ENCODE measurements at regions not wholly inside any gene's neighbourhood (a gene's known extent, or its start where the extent isn't known, plus 50 kb on each side); places are given as distances from the start of the nearest gene placed in this dataset.

- peaks cover 9% of the 10 kb centered on the region for H3K4me1 Mint-ChIP-seq
- no peaks in the 10 kb centered on the region for H3K27me3 Mint-ChIP-seq (ENCODE audit: low read depth, poor library complexity)
- no peak for DNase-seq
- H3K9me3 Mint-ChIP-seq = peaks cover 4% of the 10 kb centered on the region
- H3K36me3 Mint-ChIP-seq (ENCODE audit: low read depth) = peaks cover 7% of the 10 kb centered on the region
- no peak for TF ChIP-seq CTCF (IDR thresholded peaks at IDR 0.05)
- H3K27ac Mint-ChIP-seq = no peak overlapping the region
- H3K4me3 Mint-ChIP-seq = no peak overlapping the region
Observed at GRCh38 chr6:53744321-53744720, 50.5 kb upstream of the LRRC1 start.

- DNase-seq = no peak
- Mint-ChIP-seq H3K27ac (no peak overlapping the region), H3K4me1 (no peaks in the 10 kb centered on the region), H3K4me3 (no peak overlapping the region), H3K36me3 (ENCODE audit: low read depth) (peaks cover 7% of the 10 kb centered on the region), H3K27me3 (ENCODE audit: low read depth, poor library complexity) (no peaks in the 10 kb centered on the region), H3K9me3 (peaks cover 4% of the 10 kb centered on the region)
- no peak for TF ChIP-seq CTCF (IDR thresholded peaks at IDR 0.05)
Observed at GRCh38 chr6:53741034-53741823, 53.6 kb upstream of the LRRC1 start.

GRCh38 chr6:53737746-53738145 lies 57.1 kb upstream of the LRRC1 start:
- no peak for TF ChIP-seq CTCF (IDR thresholded peaks at IDR 0.05)
- no peaks in the 10 kb centered on the region for H3K9me3 Mint-ChIP-seq
- H3K36me3 Mint-ChIP-seq (ENCODE audit: low read depth) = peaks cover under 1% of the 10 kb centered on the region
- no peak for DNase-seq
- no peak overlapping the region for H3K4me3 Mint-ChIP-seq
- no peaks in the 10 kb centered on the region for H3K4me1 Mint-ChIP-seq
- H3K27me3 Mint-ChIP-seq (ENCODE audit: low read depth, poor library complexity) = peaks cover 4% of the 10 kb centered on the region
- H3K27ac Mint-ChIP-seq = no peak overlapping the region

DNA sequence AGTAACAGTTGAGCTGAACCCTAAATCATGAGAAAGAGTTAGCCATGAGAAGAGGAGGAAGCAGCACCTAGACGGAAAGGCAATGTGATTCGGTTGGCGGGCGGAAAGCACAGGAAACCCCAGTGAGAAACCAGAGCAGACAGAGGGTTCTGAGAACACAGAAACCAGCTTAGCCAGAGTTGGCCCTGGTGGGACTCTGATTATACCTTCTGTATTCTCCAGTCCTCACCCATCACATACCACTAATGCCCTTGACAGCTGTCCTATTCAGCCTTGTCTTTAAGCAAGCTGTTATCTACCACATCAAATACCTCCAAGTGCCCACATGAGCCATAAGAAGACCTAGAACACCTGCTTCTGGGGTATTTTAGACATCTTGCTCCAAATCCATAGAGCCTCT lies 58.9 kb upstream of the LRRC1 start:
- H3K36me3 Mint-ChIP-seq (ENCODE audit: low read depth) = no peaks in the 10 kb centered on the region
- H3K4me1 Mint-ChIP-seq = no peaks in the 10 kb centered on the region
- no peak overlapping the region for H3K4me3 Mint-ChIP-seq
- H3K27me3 Mint-ChIP-seq (ENCODE audit: low read depth, poor library complexity) = peaks cover 4% of the 10 kb centered on the region
- no peak for TF ChIP-seq CTCF (IDR thresholded peaks at IDR 0.05)
- H3K9me3 Mint-ChIP-seq = no peaks in the 10 kb centered on the region
- no peak overlapping the region for H3K27ac Mint-ChIP-seq
- no peak for DNase-seq

DNA sequence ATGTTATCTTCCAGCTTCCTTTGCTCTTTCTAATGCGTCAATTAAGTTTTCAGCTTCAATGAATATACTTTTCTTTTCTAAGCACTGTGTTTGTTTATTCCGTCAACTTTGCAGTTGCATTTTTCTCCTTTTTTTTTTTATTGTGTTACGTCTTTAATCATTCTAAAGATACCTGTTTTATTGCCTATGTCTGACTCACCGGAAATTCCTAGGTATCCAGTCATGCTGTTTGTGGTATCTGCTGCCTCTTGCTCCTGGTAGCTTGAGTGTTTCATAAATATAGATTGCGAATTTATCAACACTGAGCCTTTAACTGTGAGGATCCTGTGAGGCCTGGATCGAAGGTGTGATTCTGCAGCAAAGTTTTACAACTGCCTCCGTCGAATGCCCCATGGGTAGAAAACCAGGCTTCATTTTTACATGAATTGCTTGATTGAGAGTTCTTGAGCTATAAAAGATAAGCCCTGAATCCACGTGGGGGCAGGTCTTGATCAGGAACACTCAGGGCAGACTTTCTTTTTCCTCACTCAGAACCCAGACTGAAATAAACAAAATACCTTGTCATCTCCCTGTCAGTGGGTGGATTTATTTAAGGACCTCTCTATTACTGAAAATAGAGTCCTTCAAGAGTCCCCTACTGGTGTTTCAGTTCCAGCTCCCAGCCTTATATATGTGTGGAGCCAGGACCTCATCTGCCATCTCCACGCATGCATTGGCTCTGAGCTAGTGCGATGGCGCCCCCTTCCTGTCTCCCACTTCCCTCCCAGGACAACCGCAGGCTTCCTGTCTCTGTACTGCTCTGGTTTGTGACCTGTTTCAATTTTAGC lies 60.1 kb upstream of the LRRC1 start:
- DNase-seq = peak; percentile 31
- no peaks in the 10 kb centered on the region for H3K36me3 Mint-ChIP-seq (ENCODE audit: low read depth)
- peaks cover 4% of the 10 kb centered on the region for H3K27me3 Mint-ChIP-seq (ENCODE audit: low read depth, poor library complexity)
- peak; percentile 27 for TF ChIP-seq CTCF (IDR thresholded peaks at IDR 0.05)
- no peaks in the 10 kb centered on the region for H3K4me1 Mint-ChIP-seq
- no peaks in the 10 kb centered on the region for H3K9me3 Mint-ChIP-seq
- H3K27ac Mint-ChIP-seq = no peak overlapping the region
- H3K4me3 Mint-ChIP-seq = no peak overlapping the region

Measured in nephron progenitor cell (in vitro differentiated cells).